K562 (cell line): ENCODE measurements at regions not wholly inside any gene's neighbourhood (a gene's known extent, or its start where the extent isn't known, plus 50 kb on each side); places are given as distances from the start of the nearest gene placed in this dataset.

Source experiments
- ATAC-seq: fragments of 200-7000 bp; cut with Tn5 transposase; 3 replicates; pipeline ENCODE4 v1.9.1; 2020; ENCODE audit warnings: moderate library complexity
- BruUV-seq: library from RNA; stranded (reverse); fragments of 400-500 nt; replicated peaks from 2 replicates; lab custom pipeline; 2021; lab: Mats Ljungman, UMichigan
- CTCF ChIA-PET: fragments of 300-600 bp; formaldehyde crosslinking; extraction: SDS; loops from one replicate; lab custom pipeline; 2021; ENCODE audit warnings: low intra/inter-chr PET ratio; lab: Yijun Ruan, JAX
- POLR2A ChIA-PET: fragments of 300-600, 350-650 bp; sonication (Branson Sonifier 250); formaldehyde crosslinking; extraction: SDS; loops from one replicate; lab custom pipeline; 2021; ENCODE audit warnings: antibody characterized with exemption, inconsistent platforms; lab: Yijun Ruan, JAX
- DNase-seq, 4 experiments: peaks; one replicate each; pipeline versions ENCODE4 v3.0.0 to v3.0.0-alpha.2; 2011 to 2018; ENCODE audit warnings: low spot score in 3 of 4, mixed read lengths in 3 of 4; ENCODE audit errors: extremely low read depth in 1 of 4
- FAIRE-seq: peaks from 2 replicates; lab custom pipeline; 2011; peaks lifted over from hg19 to GRCh38; lab: Jason Lieb, UNC
- H2AFZ ChIP-seq: 2 replicates; pipeline ENCODE4 v1.6.0; 2011; ENCODE audit warnings: low read depth, low read length, control low read depth, inconsistent platforms
- H3K27ac ChIP-seq: fragments of 200-600 bp; 3 replicates; pipeline ENCODE4 v1.8.0; 2011; ENCODE audit warnings: low read depth, mild to moderate bottlenecking, control low read depth, inconsistent platforms, low read length, moderate library complexity, mixed read lengths; ENCODE audit errors: extremely low read depth
- H3K27me3 ChIP-seq, 2 experiments: fragments of 300-600 bp in 1 of 2; 2 replicates in 1 of 2; 3 replicates in 1 of 2; pipeline versions ENCODE4 v1.6.0 to v1.8.0; 2011; ENCODE audit warnings: inconsistent platforms in 2 of 2, low read length in 2 of 2, mild to moderate bottlenecking in 1 of 2, mixed read lengths in 1 of 2, moderate library complexity in 1 of 2; ENCODE audit not compliant: control insufficient read depth in 2 of 2, insufficient read depth in 2 of 2
- H3K36me3 ChIP-seq: fragments of 300-600 bp; 3 replicates; pipeline ENCODE4 v1.8.0; 2011; ENCODE audit warnings: mild to moderate bottlenecking, low read length, inconsistent platforms; ENCODE audit not compliant: control insufficient read depth, insufficient read depth
- H3K4me1 ChIP-seq, 2 experiments: fragments of 200-600 bp in 1 of 2; replicated peaks in 1 of 2; 2 replicates in 1 of 2; 3 replicates in 1 of 2; pipeline versions ENCODE4 v1.5.1 to v1.8.0; 2011; ENCODE audit warnings: inconsistent platforms in 2 of 2, low read length in 2 of 2, mild to moderate bottlenecking in 1 of 2, mixed read lengths in 1 of 2, moderate library complexity in 1 of 2; ENCODE audit not compliant: control insufficient read depth in 2 of 2, insufficient read depth in 2 of 2
- H3K4me2 ChIP-seq: 2 replicates; pipeline ENCODE4 v1.6.1; 2011; ENCODE audit warnings: low read length, control low read depth, inconsistent platforms, mixed read lengths; ENCODE audit not compliant: insufficient read depth
- H3K4me3 ChIP-seq: fragments of 200-600 bp; sonication (generic), shearing (Covaris generic); 2 replicates; pipeline ENCODE4 v1.5.1; 2016; ENCODE audit warnings: control low read depth, inconsistent platforms
- H3K79me2 ChIP-seq: fragments of 200-600 bp; 3 replicates; pipeline ENCODE4 v1.8.0; 2011; ENCODE audit warnings: low read length, inconsistent platforms; ENCODE audit not compliant: control insufficient read depth, insufficient read depth
- H3K9ac ChIP-seq, 2 experiments: 2 replicates each; pipeline versions ENCODE4 v1.6.0 to v1.6.1; 2011; ENCODE audit warnings: low read depth in 2 of 2, low read length in 2 of 2, control low read depth in 1 of 2, inconsistent platforms in 1 of 2, mild to moderate bottlenecking in 1 of 2, mixed read lengths in 1 of 2; ENCODE audit not compliant: insufficient read depth in 1 of 2
- H3K9me1 ChIP-seq: one replicate; pipeline ENCODE4 v1.6.0; 2011; ENCODE audit warnings: inconsistent platforms, mild to moderate bottlenecking, low read length, moderate library complexity; ENCODE audit not compliant: control insufficient read depth, insufficient read depth
- H3K9me3 ChIP-seq: replicated peaks from 2 replicates; pipeline ENCODE4 v1.5.1; 2011; ENCODE audit warnings: low read depth, low read length, inconsistent platforms; ENCODE audit not compliant: control insufficient read depth, insufficient read depth
- H4K20me1 ChIP-seq: replicated peaks from 2 replicates; pipeline ENCODE4 v1.6.1; 2011; ENCODE audit warnings: low read length, inconsistent platforms, mixed read lengths; ENCODE audit not compliant: control insufficient read depth, insufficient read depth
- CAMTA2 ChIP-seq: fragments of 250-450 bp; sonication (Bioruptor Pico); conservative IDR thresholded peaks from 2 replicates; pipeline ENCODE4 v1.5.1; 2022
- ETV1 ChIP-seq: fragments of 450-650 bp; conservative IDR thresholded peaks from 2 replicates; pipeline ENCODE4 v1.6.1; 2016; ENCODE audit warnings: missing genetic modification characterization, control low read depth, low read depth, missing compliant biosample characterization
- JUND ChIP-seq, 2 experiments: IDR thresholded peaks; 2 replicates in 1 of 2; 3 replicates in 1 of 2; pipeline ENCODE4 v1.6.1; 2011; ENCODE audit warnings: borderline replicate concordance in 2 of 2, low read depth in 2 of 2, low read length in 2 of 2, improper control_type of control experiment in 1 of 2, missing biosample characterization in 1 of 2, missing genetic modification characterization in 1 of 2, missing genetic modification reagents in 1 of 2
- KDM2B ChIP-seq: fragments of 250-450 bp; sonication (Bioruptor Pico); IDR thresholded peaks from 2 replicates; pipeline ENCODE4 v1.8.0; 2021; ENCODE audit warnings: mild to moderate bottlenecking, moderate library complexity
- NRF1 ChIP-seq, 2 experiments: fragments of 450-650 bp; IDR thresholded peaks in 1 of 2; conservative IDR thresholded peaks in 1 of 2; 2 replicates each; pipeline ENCODE4 v1.6.1; 2014; ENCODE audit warnings: mild to moderate bottlenecking in 2 of 2
- RAD21 ChIP-seq, 2 experiments: fragments of 250-450 bp in 1 of 2; fragments of 450-650 bp in 1 of 2; sonication (Bioruptor Pico) in 1 of 2; formaldehyde crosslinking in 1 of 2; IDR thresholded peaks in 1 of 2; conservative IDR thresholded peaks in 1 of 2; 2 replicates each; pipeline versions ENCODE4 v1.4.0 to v1.8.0; 2020 to 2022; ENCODE audit warnings: mild to moderate bottlenecking in 2 of 2, moderate library complexity in 1 of 2
- SRF ChIP-seq, 2 experiments: fragments of 250-450, 450-650 bp in 1 of 2; sonication (Bioruptor Pico) in 1 of 2; sonication (generic) in 1 of 2; formaldehyde crosslinking; IDR thresholded peaks; 2 replicates each; pipeline versions ENCODE4 v1.5.0 to v1.5.1; 2020 to 2022; ENCODE audit warnings: mild to moderate bottlenecking in 1 of 2, missing genetic modification reagents in 1 of 2
- TAF15 ChIP-seq: fragments of 200-400 bp; formaldehyde crosslinking; IDR thresholded peaks from 2 replicates; pipeline ENCODE4 v1.6.1; 2017; ENCODE audit warnings: mild to moderate bottlenecking, low read depth, low read length, moderate library complexity
- TOE1 ChIP-seq, 2 experiments: fragments of 450-650 bp in 1 of 2; sonication (generic) in 1 of 2; formaldehyde crosslinking in 1 of 2; IDR thresholded peaks; 2 replicates each; pipeline versions ENCODE4 v1.7.1 to v1.8.0; 2016 to 2022; ENCODE audit warnings: borderline replicate concordance in 2 of 2, mild to moderate bottlenecking in 2 of 2, antibody characterized with exemption in 1 of 2, inconsistent platforms in 1 of 2, low read depth in 1 of 2, missing genetic modification reagents in 1 of 2, moderate library complexity in 1 of 2
- ZNF274 ChIP-seq: IDR thresholded peaks from 2 replicates; pipeline ENCODE4 v1.6.1; 2011; ENCODE audit warnings: low read depth, mild to moderate bottlenecking, low read length, moderate library complexity, borderline replicate concordance
- WGBS: fragments of 100-300 bp; shearing (Covaris generic); methylation state at CpG from one replicate; pipeline ENCODE4 v1.1.6; 2016; ENCODE audit warnings: low coverage, mixed read lengths; ENCODE audit not compliant: insufficient coverage; ENCODE audit errors: missing lambda C conversion rate; 5-methylcytosine and 5-hydroxymethylcytosine counted together
- in situ Hi-C: fragments of 300-500 bp; cut with MboI; formaldehyde crosslinking; loops from 4 replicates; pipeline ENCODE4 v1.15.0; 2018; ENCODE audit warnings: inconsistent platforms, mixed read lengths
- intact Hi-C: fragments of 100-400 bp; cut with micrococcal nuclease; formaldehyde crosslinking; loops from 2 replicates; pipeline ENCODE4 v1.14.2; 2022
- TF ChIP-seq, protein P1 (sequence below): sonication (generic); formaldehyde crosslinking; IDR thresholded peaks from 2 replicates; pipeline ENCODE4 v1.8.0; 2022; ENCODE audit warnings: mild to moderate bottlenecking, missing genetic modification reagents, borderline replicate concordance

DNA sequence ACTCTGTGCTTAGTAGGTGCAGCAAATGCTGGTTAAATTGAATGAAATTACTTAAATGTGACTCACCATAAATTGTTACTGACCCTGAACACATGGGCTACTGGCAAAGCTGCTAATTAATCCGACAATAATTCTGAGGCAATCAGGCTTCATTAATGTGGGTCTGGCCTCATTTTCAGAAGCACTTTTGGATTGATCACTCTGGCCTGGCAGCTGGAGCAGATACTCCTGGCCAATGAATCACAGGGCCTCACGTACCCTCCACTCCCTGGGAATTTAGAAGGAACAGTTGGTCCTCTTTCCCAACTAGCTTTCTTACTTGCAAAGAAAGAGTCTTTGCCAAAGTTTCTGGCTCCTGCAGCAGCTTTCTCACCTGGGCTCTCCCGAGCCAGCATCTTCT lies 162.0 kb upstream of the ZKSCAN2 start:
- TF ChIP-seq SRF (CRISPR knock-in tag; IDR thresholded peaks at IDR 0.05): no peak
- TF ChIP-seq RAD21 (CRISPR knock-in tag; conservative IDR thresholded peaks at IDR 0.05 in 1 of 2, IDR thresholded peaks at IDR 0.05 in 1 of 2): no peak
- no peak for TF ChIP-seq ZNF274
- TF ChIP-seq, protein P1, sequence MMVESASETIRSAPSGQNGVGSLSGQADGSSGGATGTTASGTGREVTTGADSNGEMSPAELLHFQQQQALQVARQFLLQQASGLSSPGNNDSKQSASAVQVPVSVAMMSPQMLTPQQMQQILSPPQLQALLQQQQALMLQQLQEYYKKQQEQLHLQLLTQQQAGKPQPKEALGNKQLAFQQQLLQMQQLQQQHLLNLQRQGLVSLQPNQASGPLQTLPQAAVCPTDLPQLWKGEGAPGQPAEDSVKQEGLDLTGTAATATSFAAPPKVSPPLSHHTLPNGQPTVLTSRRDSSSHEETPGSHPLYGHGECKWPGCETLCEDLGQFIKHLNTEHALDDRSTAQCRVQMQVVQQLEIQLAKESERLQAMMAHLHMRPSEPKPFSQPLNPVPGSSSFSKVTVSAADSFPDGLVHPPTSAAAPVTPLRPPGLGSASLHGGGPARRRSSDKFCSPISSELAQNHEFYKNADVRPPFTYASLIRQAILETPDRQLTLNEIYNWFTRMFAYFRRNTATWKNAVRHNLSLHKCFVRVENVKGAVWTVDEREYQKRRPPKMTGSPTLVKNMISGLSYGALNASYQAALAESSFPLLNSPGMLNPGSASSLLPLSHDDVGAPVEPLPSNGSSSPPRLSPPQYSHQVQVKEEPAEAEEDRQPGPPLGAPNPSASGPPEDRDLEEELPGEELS: no peak
- TF ChIP-seq TAF15: no peak
- TF ChIP-seq NRF1 (conservative IDR thresholded peaks at IDR 0.05 in 1 of 2, IDR thresholded peaks at IDR 0.05 in 1 of 2): no peak
- TF ChIP-seq ETV1 (tag): no peak
- TF ChIP-seq JUND (IDR thresholded peaks at IDR 0.05; ENCODE audit: borderline replicate concordance, low read depth, low read length): no peak
- TF ChIP-seq JUND (tag; IDR thresholded peaks at IDR 0.05; ENCODE audit: borderline replicate concordance, low read depth, low read length): no peak
- TF ChIP-seq KDM2B (CRISPR knock-in tag): no peak
- TF ChIP-seq CAMTA2 (CRISPR knock-in tag): no peak
- TF ChIP-seq TOE1 (IDR thresholded peaks at IDR 0.05; ENCODE audit: borderline replicate concordance): no peak
- TF ChIP-seq TOE1 (CRISPR knock-in tag; IDR thresholded peaks at IDR 0.05; ENCODE audit: borderline replicate concordance, low read depth): no peak

More for the DNA sequence above, 162.0 kb upstream of the ZKSCAN2 start:
- intact Hi-C loops (no loop called here), in situ Hi-C loops (no loop called here)
- ChIA-PET POLR2A (no interaction called here), CTCF (no interaction called here)
- Histone ChIP-seq H3K9me3 (no peaks in the 10 kb centered on the region), H2AFZ (no peak overlapping the region), H3K27me3 (no peaks in the 10 kb centered on the region), H3K36me3 (no peaks in the 10 kb centered on the region), H3K27ac (no peak overlapping the region), H4K20me1 (no peaks in the 10 kb centered on the region), H3K4me2 (no peak overlapping the region), H3K9ac (no peak overlapping the region), H3K4me1 (no peaks in the 10 kb centered on the region), H3K79me2 (no peaks in the 10 kb centered on the region), H3K4me3 (no peak overlapping the region), H3K9me1 (no peaks in the 10 kb centered on the region)
- DNase-seq (no peak), FAIRE-seq (no peak), ATAC-seq (no peak)
- no TSS peak for BruUV-seq
- 0% methylated on average over 3 of the region's 3 CpGs for WGBS
